Ascending aorta (tissue), 2 donors: ENCODE measurements at regions not wholly inside any gene's neighbourhood (a gene's known extent, or its start where the extent isn't known, plus 50 kb on each side); places are given as distances from the start of the nearest gene placed in this dataset.
"Not testable (repeated sequence)": the region's sequence is repeated elsewhere in the genome, so short reads cannot be mapped to it uniquely, and the experiment has no call there.

Experiments used
- DNase-seq, 2 donors: peaks; one replicate each; pipeline ENCODE4 v3.0.0-alpha.2; 2019; ENCODE audit warnings: low spot score in 2 of 2
- H3K27ac ChIP-seq, 2 donors: fragments of 200-600 bp; sonication (generic); one replicate each; pipeline ENCODE4 v1.5.1; 2016 to 2017; ENCODE audit warnings: mild to moderate bottlenecking in 1 of 2
- H3K27me3 ChIP-seq: fragments of 200-600 bp; sonication (generic); one replicate; pipeline ENCODE4 v1.5.1; 2017
- H3K36me3 ChIP-seq, 2 donors: fragments of 200-600 bp; sonication (generic); one replicate each; pipeline ENCODE4 v1.5.1; 2016
- H3K4me1 ChIP-seq, 2 donors: fragments of 200-600 bp; sonication (generic); one replicate each; pipeline ENCODE4 v1.5.1; 2016 to 2017; ENCODE audit warnings: mild to moderate bottlenecking in 1 of 2
- H3K4me3 ChIP-seq, 2 donors: fragments of 200-600 bp; sonication (generic); one replicate each; pipeline ENCODE4 v1.5.1; 2016 to 2017; ENCODE audit warnings: mild to moderate bottlenecking in 1 of 2
- H3K9me3 ChIP-seq, 2 donors: fragments of 200-600 bp; sonication (generic); one replicate each; pipeline ENCODE4 v1.5.1; 2016
- CTCF ChIP-seq, 3 experiments: fragments of 200-600 bp in 2 of 3; fragments of 450-650 bp in 1 of 3; sonication (generic) in 2 of 3; IDR thresholded peaks; one replicate each; pipeline ENCODE4 v1.5.1; 2016 to 2019; ENCODE audit warnings: antibody characterized with exemption in 3 of 3, mild to moderate bottlenecking in 1 of 3, moderate library complexity in 1 of 3
- intact Hi-C: fragments of 100-400 bp; cut with DNase I; formaldehyde crosslinking; loops from one replicate; pipeline ENCODE4 v1.15.1; 2023

DNA sequence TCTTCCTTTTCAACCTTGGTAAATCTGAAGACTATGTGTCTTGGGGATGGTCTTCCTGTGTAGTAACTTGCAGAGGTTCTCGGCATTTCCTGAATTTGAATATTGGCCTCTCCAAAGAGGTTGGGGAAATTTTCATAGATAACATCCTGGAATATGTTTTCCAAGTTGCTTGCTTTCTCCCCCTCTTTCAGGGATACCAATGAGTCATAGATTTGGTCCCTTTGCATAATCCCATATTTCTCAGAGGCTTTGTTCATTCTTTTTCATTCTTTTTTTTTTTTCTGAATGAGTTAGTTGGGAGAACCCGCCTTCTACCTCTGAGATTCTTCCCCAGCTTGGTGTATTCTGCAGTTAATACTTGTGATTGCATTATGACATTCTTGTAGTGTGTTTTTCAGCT lies 549.2 kb upstream of the AMOT start:
- peaks cover 0 to 3% of the 10 kb centered on the region in 2 donors for H3K9me3 ChIP-seq
- no peak for TF ChIP-seq CTCF (IDR thresholded peaks at IDR 0.05)
- intact Hi-C loops: no loop called here
- no peak for DNase-seq
- no peaks in the 10 kb centered on the region for H3K4me1 ChIP-seq
- H3K36me3 ChIP-seq: no peaks in the 10 kb centered on the region
- H3K4me3 ChIP-seq: no peak overlapping the region
- no peak overlapping the region for H3K27ac ChIP-seq
- H3K27me3 ChIP-seq: no peaks in the 10 kb centered on the region

GRCh38 chrX:113384628-113385027 lies 544.0 kb upstream of the AMOT start:
- no peak overlapping the region for H3K4me3 ChIP-seq
- H3K36me3 ChIP-seq: no peaks in the 10 kb centered on the region
- H3K9me3 ChIP-seq: peaks cover 0 to 2% of the 10 kb centered on the region in 2 donors
- no peaks in the 10 kb centered on the region for H3K4me1 ChIP-seq
- H3K27ac ChIP-seq: no peak overlapping the region
- DNase-seq: peak in 1 of 2 donors; percentile 67
- intact Hi-C loops: no loop called here
- H3K27me3 ChIP-seq: no peaks in the 10 kb centered on the region
- no peak for TF ChIP-seq CTCF (IDR thresholded peaks at IDR 0.05)

DNA sequence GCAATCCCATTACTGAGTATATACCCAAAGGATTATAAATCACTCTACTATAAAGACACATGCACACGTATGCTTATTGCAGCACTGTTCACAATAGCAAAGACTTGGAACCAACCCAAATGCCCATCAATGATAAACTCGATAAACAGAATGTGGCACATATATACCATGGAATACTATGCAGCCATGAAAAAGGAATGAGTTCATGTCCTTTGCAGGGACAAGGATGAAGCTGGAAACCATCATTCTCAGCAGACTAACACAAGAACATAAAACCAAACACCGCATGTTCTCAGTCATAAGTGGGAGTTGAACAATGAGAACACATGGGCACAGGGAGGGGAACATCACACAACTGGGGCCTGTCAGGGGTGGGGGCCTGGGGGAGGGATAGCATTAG lies 532.8 kb upstream of the AMOT start:
- DNase-seq, H3K4me1 ChIP-seq, intact Hi-C loops, H3K27ac ChIP-seq, H3K27me3 ChIP-seq, H3K4me3 ChIP-seq, H3K9me3 ChIP-seq, H3K36me3 ChIP-seq: not testable (repeated sequence)

- Histone ChIP-seq H3K27me3 (no peaks in the 10 kb centered on the region), H3K9me3 (no peaks in the 10 kb centered on the region), H3K4me3 (no peak overlapping the region), H3K27ac (no peak overlapping the region), H3K4me1 (no peaks in the 10 kb centered on the region), H3K36me3 (no peaks in the 10 kb centered on the region)
- TF ChIP-seq CTCF (IDR thresholded peaks at IDR 0.05): no peak
- intact Hi-C loops: no loop called here
- no peak for DNase-seq
Observed at GRCh38 chrX:113370006-113370405, 529.4 kb upstream of the AMOT start.

DNA sequence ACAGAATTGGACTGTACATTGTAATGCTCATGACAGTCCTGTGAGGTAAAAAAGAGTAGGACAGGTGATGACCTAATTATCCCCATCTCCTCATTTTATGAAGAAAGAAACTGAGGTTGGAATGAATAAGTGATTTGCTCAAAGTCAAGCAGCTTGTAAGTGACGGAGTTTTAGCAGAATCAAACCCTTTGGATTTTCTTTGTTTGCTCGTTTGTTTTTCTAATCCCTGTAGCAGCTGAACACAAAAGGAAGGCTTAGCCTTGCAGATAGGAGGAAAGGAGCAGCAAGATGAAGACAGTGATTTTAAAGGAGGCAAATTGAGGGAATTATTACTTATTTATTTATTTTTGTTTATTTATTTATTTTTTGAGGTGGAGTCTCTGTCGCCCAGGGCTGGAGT lies 528.4 kb upstream of the AMOT start:
- Histone ChIP-seq H3K27me3 (no peaks in the 10 kb centered on the region), H3K36me3 (no peaks in the 10 kb centered on the region), H3K27ac (no peak overlapping the region), H3K9me3 (no peaks in the 10 kb centered on the region), H3K4me3 (no peak overlapping the region), H3K4me1 (no peaks in the 10 kb centered on the region)
- DNase-seq: no peak
- intact Hi-C loops: no loop called here
- no peak for TF ChIP-seq CTCF (IDR thresholded peaks at IDR 0.05)

DNA sequence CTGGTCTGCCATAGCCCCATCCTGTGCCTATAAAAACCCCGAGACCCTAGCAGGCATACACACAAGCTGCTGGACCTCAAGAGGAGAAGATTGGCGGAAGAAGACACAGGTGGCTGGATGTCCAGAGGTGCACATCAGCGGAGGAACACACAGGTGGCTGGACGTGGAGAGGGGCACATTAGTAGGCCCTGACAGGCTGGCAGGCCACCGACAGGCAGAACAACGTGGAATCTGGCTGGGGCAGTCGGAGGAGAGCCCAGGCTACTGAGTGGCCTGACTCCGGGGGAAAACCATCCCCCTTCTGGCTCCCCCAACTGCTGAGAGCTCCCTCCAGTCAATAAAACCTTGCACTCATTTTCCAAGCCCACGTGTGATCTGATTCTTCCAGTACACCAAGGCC lies 512.5 kb upstream of the AMOT start:
- Histone ChIP-seq H3K36me3 (no peaks in the 10 kb centered on the region), H3K4me1 (no peaks in the 10 kb centered on the region), H3K27ac (no peak overlapping the region), H3K27me3 (no peaks in the 10 kb centered on the region), H3K4me3 (no peak overlapping the region), H3K9me3 (no peaks in the 10 kb centered on the region)
- intact Hi-C loops: no loop called here
- TF ChIP-seq CTCF (IDR thresholded peaks at IDR 0.05): no peak
- no peak for DNase-seq
